Left lung (tissue), 4 donors: ENCODE measurements at regions not wholly inside any gene's neighbourhood (a gene's known extent, or its start where the extent isn't known, plus 50 kb on each side); places are given as distances from the start of the nearest gene placed in this dataset.

Experiments
- ATAC-seq: fragments of 200-7000 bp; cut with Tn5 transposase; one replicate; pipeline ENCODE4 v1.9.1; 2020; ENCODE audit warnings: moderate library complexity
- DNase-seq, 4 donors: peaks; one replicate each; pipeline ENCODE4 v3.0.0-alpha.2; 2013 to 2020
- H3K27ac ChIP-seq, 2 donors: fragments of 200-600 bp; sonication (generic) in 1 of 2; one replicate each; pipeline versions ENCODE4 v1.5.0 to v1.8.0; 2020 to 2021
- H3K27me3 ChIP-seq, 2 donors: fragments of 200-600 bp; sonication (generic) in 1 of 2; one replicate each; pipeline versions ENCODE4 v1.5.0 to v1.8.0; 2020 to 2021
- H3K36me3 ChIP-seq, 2 donors: fragments of 200-600 bp; sonication (generic) in 1 of 2; one replicate each; pipeline versions ENCODE4 v1.5.0 to v1.8.0; 2020 to 2021
- H3K4me1 ChIP-seq, 2 donors: fragments of 200-600 bp; one replicate each; pipeline ENCODE4 v1.8.0; 2021
- H3K4me3 ChIP-seq, 2 donors: fragments of 200-600 bp; sonication (generic) in 1 of 2; one replicate each; pipeline versions ENCODE4 v1.5.0 to v1.8.0; 2020 to 2021; ENCODE audit warnings: mild to moderate bottlenecking in 1 of 2
- H3K9me3 ChIP-seq, 2 donors: fragments of 200-600 bp; sonication (generic) in 1 of 2; one replicate each; pipeline versions ENCODE4 v1.5.0 to v1.8.0; 2020 to 2021
- intact Hi-C, 2 donors: fragments of 100-400 bp; cut with DNase I; formaldehyde crosslinking; loops; one replicate each; pipeline versions ENCODE4 v1.11.2 to v1.14.2; 2022
- TF ChIP-seq, protein P1 (sequence below), 2 donors: fragments of 200-600 bp; sonication (generic) in 1 of 2; IDR thresholded peaks; one replicate each; pipeline versions ENCODE4 v1.5.0 to v1.8.0; 2021; ENCODE audit warnings: antibody characterized with exemption in 2 of 2
- donor health status: DM: no; HTN: yes; CAD: no.
- donor health status: DM: no; HTN: no; CAD: no.

DNA sequence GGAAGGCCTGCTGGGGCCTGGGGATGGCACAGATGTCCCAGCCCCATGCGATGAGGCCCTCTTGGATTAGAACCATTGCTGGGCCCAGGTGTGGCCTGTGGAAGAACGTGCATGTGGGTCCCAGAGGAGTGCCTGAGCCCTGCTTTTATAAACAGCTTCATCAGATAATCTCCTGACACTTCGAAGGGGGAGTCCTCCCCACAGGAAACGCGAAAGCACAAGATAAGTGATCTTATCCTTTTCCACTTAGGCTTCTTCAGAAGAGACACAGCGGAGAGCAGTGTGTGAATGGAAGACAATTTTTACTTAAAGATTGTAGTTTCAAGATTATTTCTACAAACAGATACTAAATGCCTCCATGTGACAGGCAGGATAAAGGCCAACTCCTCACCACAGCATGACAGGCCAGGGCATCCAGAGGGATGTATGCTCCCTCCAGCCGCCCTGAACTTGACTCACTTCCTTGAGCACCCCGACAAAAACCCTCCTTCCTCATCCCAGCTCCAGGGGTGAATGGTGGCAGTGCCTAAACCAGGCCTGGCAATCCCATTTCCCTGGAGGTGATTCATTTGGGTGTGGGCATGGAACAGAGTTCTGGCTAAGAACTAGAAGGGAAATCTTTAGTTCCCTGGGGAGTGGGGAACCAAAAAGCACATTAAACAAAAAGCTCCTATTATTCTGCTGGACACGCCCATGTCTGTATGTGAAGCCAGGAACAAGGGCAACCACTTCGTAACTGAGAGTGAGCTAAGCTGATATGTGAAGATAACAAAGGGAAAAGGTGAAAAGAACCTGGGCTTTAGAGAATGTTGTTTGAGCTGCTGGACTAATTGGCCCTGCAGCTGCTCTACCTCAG lies 56.2 kb upstream of the TMEM163 start:
- Histone ChIP-seq H3K36me3 (no peaks in the 10 kb centered on the region), H3K4me1 (no peaks in the 10 kb centered on the region), H3K27ac (no peak overlapping the region), H3K27me3 (no peaks in the 10 kb centered on the region), H3K4me3 (no peak overlapping the region), H3K9me3 (no peaks in the 10 kb centered on the region)
- DNase-seq = no peak
- TF ChIP-seq, protein P1, sequence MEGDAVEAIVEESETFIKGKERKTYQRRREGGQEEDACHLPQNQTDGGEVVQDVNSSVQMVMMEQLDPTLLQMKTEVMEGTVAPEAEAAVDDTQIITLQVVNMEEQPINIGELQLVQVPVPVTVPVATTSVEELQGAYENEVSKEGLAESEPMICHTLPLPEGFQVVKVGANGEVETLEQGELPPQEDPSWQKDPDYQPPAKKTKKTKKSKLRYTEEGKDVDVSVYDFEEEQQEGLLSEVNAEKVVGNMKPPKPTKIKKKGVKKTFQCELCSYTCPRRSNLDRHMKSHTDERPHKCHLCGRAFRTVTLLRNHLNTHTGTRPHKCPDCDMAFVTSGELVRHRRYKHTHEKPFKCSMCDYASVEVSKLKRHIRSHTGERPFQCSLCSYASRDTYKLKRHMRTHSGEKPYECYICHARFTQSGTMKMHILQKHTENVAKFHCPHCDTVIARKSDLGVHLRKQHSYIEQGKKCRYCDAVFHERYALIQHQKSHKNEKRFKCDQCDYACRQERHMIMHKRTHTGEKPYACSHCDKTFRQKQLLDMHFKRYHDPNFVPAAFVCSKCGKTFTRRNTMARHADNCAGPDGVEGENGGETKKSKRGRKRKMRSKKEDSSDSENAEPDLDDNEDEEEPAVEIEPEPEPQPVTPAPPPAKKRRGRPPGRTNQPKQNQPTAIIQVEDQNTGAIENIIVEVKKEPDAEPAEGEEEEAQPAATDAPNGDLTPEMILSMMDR (IDR thresholded peaks at IDR 0.05) = no peak
- intact Hi-C loops = no loop called here
- ATAC-seq = no peak

DNA sequence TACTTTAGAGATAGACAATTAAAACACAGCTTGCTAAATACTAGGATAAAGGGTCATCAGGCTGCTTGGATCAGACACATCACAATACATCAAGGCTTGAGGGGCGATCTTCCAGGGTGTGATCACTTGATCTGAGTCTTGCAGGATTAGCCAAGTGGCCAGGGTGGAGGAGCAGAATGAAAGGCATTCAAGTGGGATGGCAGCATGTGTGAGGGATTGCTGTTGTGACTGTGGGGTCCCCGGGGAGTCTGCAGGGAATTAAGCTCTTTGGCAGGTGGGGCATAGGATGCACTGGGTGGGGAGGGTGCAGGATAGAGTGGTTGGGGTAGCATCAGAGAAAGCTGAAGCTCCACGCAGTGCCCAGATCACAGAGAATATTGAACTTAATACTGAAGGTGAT lies 58.0 kb upstream of the TMEM163 start:
- no peak for ATAC-seq
- TF ChIP-seq, protein P1 (IDR thresholded peaks at IDR 0.05) = no peak
- Histone ChIP-seq H3K27me3 (no peaks in the 10 kb centered on the region), H3K9me3 (no peaks in the 10 kb centered on the region), H3K27ac (no peak overlapping the region), H3K36me3 (no peaks in the 10 kb centered on the region), H3K4me3 (no peak overlapping the region), H3K4me1 (no peaks in the 10 kb centered on the region)
- intact Hi-C loops = no loop called here
- DNase-seq = no peak

- H3K36me3 ChIP-seq = no peaks in the 10 kb centered on the region
- peak; percentile 75 for ATAC-seq
- DNase-seq = peak in 1 of 4 donors; percentile 29
- H3K4me1 ChIP-seq = peaks cover 0 to 4% of the 10 kb centered on the region in 2 donors
- no peaks in the 10 kb centered on the region for H3K9me3 ChIP-seq
- intact Hi-C loops = no loop called here
- TF ChIP-seq, protein P1 (IDR thresholded peaks at IDR 0.05) = no peak
- H3K27me3 ChIP-seq = no peaks in the 10 kb centered on the region
- H3K4me3 ChIP-seq = no peak overlapping the region
- no peak overlapping the region for H3K27ac ChIP-seq
Observed at GRCh38 chr2:134777593-134777992, 58.8 kb upstream of the TMEM163 start.

- Histone ChIP-seq H3K27ac (no peak overlapping the region), H3K36me3 (no peaks in the 10 kb centered on the region), H3K27me3 (no peaks in the 10 kb centered on the region), H3K9me3 (no peaks in the 10 kb centered on the region), H3K4me1 (peaks cover 0 to 11% of the 10 kb centered on the region in 2 donors), H3K4me3 (no peak overlapping the region)
- peak; percentile 58 for ATAC-seq
- intact Hi-C loops = no loop called here
- DNase-seq = no peak
- TF ChIP-seq, protein P1 (IDR thresholded peaks at IDR 0.05) = peak in 1 of 2 donors; percentile 19
Observed at GRCh38 chr2:134778372-134778771, 59.6 kb upstream of the TMEM163 start.

GRCh38 chr2:134780972-134781371 lies 57.4 kb upstream of the ACMSD start:
- TF ChIP-seq, protein P1 (IDR thresholded peaks at IDR 0.05) = no peak
- intact Hi-C loops = no loop called here
- no peak for ATAC-seq
- DNase-seq = no peak
- Histone ChIP-seq H3K9me3 (no peaks in the 10 kb centered on the region), H3K27ac (no peak overlapping the region), H3K36me3 (no peaks in the 10 kb centered on the region), H3K4me1 (peaks cover 0 to 18% of the 10 kb centered on the region in 2 donors), H3K27me3 (no peaks in the 10 kb centered on the region), H3K4me3 (no peak overlapping the region)
